Mucosa of gallbladder (tissue), 1 donor: ENCODE measurements at regions not wholly inside any gene's neighbourhood (a gene's known extent, or its start where the extent isn't known, plus 50 kb on each side); places are given as distances from the start of the nearest gene placed in this dataset.
"Not testable (repeated sequence)": the region's sequence is repeated elsewhere in the genome, so short reads cannot be mapped to it uniquely, and the experiment has no call there.

Experiments used
- DNase-seq: peaks from one replicate; pipeline ENCODE4 v3.0.0-alpha.2; 2020; ENCODE audit warnings: low spot score
- donor health status: DM: no; HTN: no; CAD: no.

DNA sequence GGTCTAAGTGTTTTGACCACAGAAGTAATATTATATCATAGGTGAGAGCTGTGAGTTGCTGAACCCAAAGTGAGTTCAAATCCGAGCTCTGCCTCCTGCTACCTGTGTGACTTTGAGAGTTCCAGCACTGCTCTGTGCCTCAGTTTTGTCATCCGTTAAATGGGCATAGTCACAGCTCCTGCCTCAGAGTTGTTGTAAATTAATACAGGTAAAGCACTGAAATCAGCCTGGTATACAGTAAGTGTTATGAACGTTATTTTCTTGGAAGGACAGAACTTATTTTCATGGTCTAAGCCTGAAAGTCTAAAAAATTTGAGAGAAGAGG, 65.4 kb upstream of the ZNF195 start:
- DNase-seq: not testable (repeated sequence)

DNA sequence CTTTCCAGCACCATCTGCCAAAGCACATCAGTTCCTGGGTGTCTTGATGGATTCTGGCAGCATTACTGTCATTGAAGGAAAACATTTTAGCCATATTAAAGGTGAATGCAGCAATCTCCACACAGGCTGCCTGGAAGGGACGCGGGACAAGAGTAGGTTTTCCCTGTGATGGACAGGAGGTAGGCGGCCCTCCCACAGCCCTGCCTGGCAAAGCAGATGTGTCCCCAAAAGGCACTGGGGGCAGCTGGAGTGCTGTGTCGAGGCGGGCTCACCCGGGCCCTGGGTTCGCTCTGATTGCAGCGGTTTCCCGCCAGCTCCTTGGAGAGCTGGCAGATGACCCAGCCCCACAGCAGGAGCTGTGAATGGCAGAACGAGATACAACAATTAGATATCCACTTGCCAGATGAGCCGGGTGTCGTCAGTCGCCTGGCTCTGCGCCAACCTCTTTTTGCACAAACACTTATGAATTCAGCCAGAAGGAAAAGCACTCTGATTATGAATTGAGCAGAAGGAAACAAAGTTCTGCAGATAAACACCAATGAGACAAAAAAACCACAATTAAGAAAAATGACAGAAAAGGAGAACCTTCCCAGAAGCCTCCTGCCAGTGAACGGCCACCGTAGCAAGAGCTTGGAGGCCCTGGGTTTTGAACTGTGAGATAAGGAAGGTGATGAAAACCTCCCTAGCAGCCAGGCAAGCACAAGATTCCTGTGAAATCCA, 64.9 kb upstream of the ZNF195 start:
- not testable (repeated sequence) for DNase-seq

DNA sequence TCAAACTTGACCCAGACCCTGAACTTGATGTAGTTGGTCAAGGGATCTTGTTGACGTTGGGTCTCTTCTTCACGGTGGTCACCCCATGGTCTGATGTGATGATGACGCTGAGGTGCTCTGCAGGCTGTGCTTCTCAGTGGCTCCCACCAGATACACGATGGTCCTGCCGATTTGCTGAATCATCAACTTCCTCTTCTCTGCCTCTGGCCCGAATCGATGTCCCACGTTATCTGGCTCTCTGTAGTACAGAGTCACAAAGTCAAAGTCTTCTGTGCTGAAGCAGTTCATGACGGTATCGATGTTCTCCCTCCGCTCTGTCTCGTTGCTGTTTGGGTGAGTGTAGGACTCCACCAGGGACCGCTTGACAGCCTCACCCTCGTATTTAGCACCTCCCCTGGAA, 58.5 kb upstream of the ZNF195 start:
- not testable (repeated sequence) for DNase-seq

- no peak for DNase-seq
Measured at GRCh38 chr11:3434976-3435375, 56.0 kb upstream of the ZNF195 start.

GRCh38 chr11:3429191-3429590, 50.2 kb upstream of the ZNF195 start:
- not testable (repeated sequence) for DNase-seq
